22Rv1 (cell line): ENCODE measurements at regions not wholly inside any gene's neighbourhood (a gene's known extent, or its start where the extent isn't known, plus 50 kb on each side); places are given as distances from the start of the nearest gene placed in this dataset.

Source experiments
- ZFX ChIP-seq: fragments of 450-650 bp; IDR thresholded peaks from 2 replicates; pipeline ENCODE4 v1.6.1; 2017; ENCODE audit warnings: antibody characterized with exemption, borderline replicate concordance
- TF ChIP-seq, protein P1 (sequence below): fragments of 450-650 bp; IDR thresholded peaks from 2 replicates; pipeline ENCODE4 v1.5.1; 2017; ENCODE audit warnings: mild to moderate bottlenecking

DNA sequence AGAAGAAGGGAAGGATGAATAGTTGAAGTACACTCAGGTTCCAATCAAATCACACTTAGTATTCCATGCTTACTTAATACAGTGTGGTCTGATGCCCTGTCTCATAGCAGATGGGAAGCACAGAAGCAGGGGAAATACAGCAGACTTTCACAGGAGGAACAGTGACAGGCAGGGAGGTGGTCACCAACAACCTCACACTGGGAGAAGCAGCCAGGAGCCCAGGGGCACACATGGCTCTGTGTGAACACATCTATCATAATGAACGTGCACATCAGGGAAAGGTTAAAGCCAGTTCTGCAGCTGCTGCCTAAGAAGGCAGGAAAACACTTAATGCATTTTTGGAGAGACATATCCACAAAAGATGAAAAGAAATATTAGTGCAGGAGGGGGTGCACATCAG lies 312.3 kb downstream of the MED10 start:
- TF ChIP-seq, protein P1, sequence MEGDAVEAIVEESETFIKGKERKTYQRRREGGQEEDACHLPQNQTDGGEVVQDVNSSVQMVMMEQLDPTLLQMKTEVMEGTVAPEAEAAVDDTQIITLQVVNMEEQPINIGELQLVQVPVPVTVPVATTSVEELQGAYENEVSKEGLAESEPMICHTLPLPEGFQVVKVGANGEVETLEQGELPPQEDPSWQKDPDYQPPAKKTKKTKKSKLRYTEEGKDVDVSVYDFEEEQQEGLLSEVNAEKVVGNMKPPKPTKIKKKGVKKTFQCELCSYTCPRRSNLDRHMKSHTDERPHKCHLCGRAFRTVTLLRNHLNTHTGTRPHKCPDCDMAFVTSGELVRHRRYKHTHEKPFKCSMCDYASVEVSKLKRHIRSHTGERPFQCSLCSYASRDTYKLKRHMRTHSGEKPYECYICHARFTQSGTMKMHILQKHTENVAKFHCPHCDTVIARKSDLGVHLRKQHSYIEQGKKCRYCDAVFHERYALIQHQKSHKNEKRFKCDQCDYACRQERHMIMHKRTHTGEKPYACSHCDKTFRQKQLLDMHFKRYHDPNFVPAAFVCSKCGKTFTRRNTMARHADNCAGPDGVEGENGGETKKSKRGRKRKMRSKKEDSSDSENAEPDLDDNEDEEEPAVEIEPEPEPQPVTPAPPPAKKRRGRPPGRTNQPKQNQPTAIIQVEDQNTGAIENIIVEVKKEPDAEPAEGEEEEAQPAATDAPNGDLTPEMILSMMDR, result no peak
- TF ChIP-seq ZFX, result no peak
